ENCODE measurements at regions not wholly inside any gene's neighbourhood (a gene's known extent, or its start where the extent isn't known, plus 50 kb on each side); places are given as distances from the start of the nearest gene placed in this dataset.

DNA sequence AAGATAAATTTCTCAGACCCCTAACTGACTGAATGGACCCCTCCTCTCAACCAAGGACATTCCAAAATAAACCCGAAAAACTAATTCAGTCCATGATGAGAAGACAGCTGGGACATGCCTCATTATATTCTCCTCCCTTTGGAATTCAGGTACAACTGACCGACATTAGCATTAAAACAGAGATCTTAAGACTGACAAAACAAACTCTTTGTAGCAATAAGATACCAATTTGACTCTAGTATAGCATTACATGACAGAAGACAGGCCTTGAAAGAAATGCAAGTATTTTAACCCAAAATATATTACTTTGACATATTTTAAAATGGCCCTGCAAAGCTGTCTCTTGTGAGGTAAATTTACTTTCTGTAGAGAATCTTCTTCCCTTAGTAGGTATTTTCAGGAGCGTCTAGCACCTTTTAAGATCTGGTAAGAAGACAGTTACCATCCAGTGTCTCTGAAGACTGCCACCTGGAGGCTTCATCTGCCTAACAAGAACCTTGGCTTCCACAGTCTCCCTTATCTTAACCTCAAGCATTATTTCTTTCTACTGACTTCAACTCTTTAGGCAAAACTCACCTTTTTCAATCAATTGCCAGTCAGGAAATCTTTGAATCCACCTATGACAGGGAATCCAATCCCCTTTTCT, 957.5 kb downstream of the SLC6A15 start:
- no peak overlapping the region for H3K4me3 Mint-ChIP-seq
- H3K4me3 ChIP-seq (ENCODE audit: low read length), result no peak overlapping the region
- no peaks in the 10 kb centered on the region for H3K36me3 Mint-ChIP-seq (ENCODE audit: low read depth)
- H3K9me3 Mint-ChIP-seq, result peaks cover 4% of the 10 kb centered on the region
- POLR2A ChIA-PET, result no interaction called here
- H3K27me3 ChIP-seq (ENCODE audit: control insufficient read depth in 1 of 2, insufficient read depth in 2 of 2, low read length in 2 of 2), result no peaks in the 10 kb centered on the region
- H3K9me3 ChIP-seq (ENCODE audit: control insufficient read depth in 1 of 2, insufficient read depth in 1 of 2, low read length in 2 of 2), result peaks cover 0 to 3% of the 10 kb centered on the region in 2 experiments
- H3K27me3 Mint-ChIP-seq, result no peaks in the 10 kb centered on the region
- intact Hi-C loops (cut with DNase I, micrococcal nuclease), result no loop called here
- no peak overlapping the region for H3K27ac ChIP-seq (ENCODE audit: low read depth in 1 of 2, low read length in 2 of 2)
- no peak for ATAC-seq (ENCODE audit: poor library complexity)
- H3K4me1 ChIP-seq (ENCODE audit: insufficient read depth, low read length), result no peaks in the 10 kb centered on the region
- TF ChIP-seq, protein P1, sequence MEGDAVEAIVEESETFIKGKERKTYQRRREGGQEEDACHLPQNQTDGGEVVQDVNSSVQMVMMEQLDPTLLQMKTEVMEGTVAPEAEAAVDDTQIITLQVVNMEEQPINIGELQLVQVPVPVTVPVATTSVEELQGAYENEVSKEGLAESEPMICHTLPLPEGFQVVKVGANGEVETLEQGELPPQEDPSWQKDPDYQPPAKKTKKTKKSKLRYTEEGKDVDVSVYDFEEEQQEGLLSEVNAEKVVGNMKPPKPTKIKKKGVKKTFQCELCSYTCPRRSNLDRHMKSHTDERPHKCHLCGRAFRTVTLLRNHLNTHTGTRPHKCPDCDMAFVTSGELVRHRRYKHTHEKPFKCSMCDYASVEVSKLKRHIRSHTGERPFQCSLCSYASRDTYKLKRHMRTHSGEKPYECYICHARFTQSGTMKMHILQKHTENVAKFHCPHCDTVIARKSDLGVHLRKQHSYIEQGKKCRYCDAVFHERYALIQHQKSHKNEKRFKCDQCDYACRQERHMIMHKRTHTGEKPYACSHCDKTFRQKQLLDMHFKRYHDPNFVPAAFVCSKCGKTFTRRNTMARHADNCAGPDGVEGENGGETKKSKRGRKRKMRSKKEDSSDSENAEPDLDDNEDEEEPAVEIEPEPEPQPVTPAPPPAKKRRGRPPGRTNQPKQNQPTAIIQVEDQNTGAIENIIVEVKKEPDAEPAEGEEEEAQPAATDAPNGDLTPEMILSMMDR (IDR thresholded peaks at IDR 0.05), result no peak
- H3K4me1 Mint-ChIP-seq (ENCODE audit: low read depth), result no peaks in the 10 kb centered on the region
- DNase-seq, result no peak
- CTCF ChIA-PET, result no interaction called here
- H3K36me3 ChIP-seq (ENCODE audit: insufficient read depth, low read length), result no peaks in the 10 kb centered on the region
- H3K27ac Mint-ChIP-seq, result no peak overlapping the region

DNA sequence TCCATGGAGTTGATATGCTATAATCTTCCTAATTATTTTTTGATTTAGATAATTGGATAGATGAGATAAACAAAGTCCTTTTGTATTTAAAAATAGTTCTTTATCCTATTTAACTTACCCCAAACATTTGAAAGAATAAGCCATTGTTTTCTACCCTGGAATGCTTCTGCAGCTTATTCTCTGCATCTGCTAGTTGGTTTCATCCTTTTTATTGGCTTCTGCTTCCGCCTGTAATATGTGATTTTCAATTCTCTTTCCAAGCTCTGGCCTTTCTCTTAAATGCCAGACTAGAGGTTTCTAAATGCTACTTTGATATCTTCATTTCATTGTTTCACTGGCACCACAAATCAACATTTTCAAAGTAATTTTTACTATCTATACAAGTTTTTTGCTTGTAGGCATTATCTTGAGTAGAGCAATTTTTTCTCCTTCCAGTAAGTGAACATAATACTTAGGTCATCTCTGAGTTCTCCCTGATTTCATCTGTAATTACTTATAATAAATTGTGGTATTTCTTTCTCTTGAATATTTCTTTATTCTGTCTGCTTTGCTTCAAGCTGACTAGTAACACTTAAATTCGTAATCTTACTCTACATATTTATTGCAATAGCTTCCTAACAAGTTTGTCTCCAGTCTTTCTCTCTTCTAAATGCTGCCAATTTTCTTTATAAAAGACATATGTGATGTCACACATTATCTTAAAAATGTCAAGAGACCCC, 958.4 kb downstream of the SLC6A15 start:
- Histone ChIP-seq H3K4me3 (ENCODE audit: low read length) (no peak overlapping the region), H3K36me3 (ENCODE audit: insufficient read depth, low read length) (no peaks in the 10 kb centered on the region), H3K4me1 (ENCODE audit: insufficient read depth, low read length) (no peaks in the 10 kb centered on the region), H3K27ac (ENCODE audit: low read depth in 1 of 2, low read length in 2 of 2) (no peak overlapping the region), H3K27me3 (ENCODE audit: control insufficient read depth in 1 of 2, insufficient read depth in 2 of 2, low read length in 2 of 2) (no peaks in the 10 kb centered on the region), H3K9me3 (ENCODE audit: control insufficient read depth in 1 of 2, insufficient read depth in 1 of 2, low read length in 2 of 2) (peaks cover 0 to 3% of the 10 kb centered on the region in 2 experiments)
- Mint-ChIP-seq H3K27ac (no peak overlapping the region), H3K36me3 (ENCODE audit: low read depth) (no peaks in the 10 kb centered on the region), H3K4me1 (ENCODE audit: low read depth) (no peaks in the 10 kb centered on the region), H3K4me3 (no peak overlapping the region), H3K27me3 (no peaks in the 10 kb centered on the region), H3K9me3 (peaks cover 4% of the 10 kb centered on the region)
- ChIA-PET CTCF (no interaction called here), POLR2A (no interaction called here)
- DNase-seq (no peak), ATAC-seq (ENCODE audit: poor library complexity) (no peak)
- TF ChIP-seq, protein P1 (IDR thresholded peaks at IDR 0.05), result no peak
- intact Hi-C loops (cut with DNase I, micrococcal nuclease), result no loop called here

DNA sequence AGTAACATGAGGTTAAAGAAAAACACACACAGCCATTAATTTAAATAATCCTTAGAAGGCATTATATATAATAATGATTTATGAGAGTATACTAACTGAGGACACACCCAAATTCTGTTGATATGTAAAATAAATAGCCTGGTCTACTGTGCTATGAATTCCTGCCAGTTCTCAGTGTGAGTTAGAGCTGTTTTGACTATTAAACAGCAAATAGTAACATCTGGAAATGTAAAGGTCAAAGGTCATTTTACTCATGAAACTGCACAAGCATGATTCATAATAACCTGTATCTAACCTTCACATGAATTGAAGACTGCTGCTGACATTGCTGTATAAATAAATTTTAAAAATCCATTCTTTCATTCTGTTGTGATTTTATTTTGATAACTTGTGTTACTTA, 966.7 kb downstream of the SLC6A15 start:
- no peak overlapping the region for H3K4me3 ChIP-seq (ENCODE audit: low read length)
- Mint-ChIP-seq H3K27me3 (no peaks in the 10 kb centered on the region), H3K27ac (no peak overlapping the region), H3K4me3 (no peak overlapping the region), H3K9me3 (peaks cover 4% of the 10 kb centered on the region), H3K4me1 (ENCODE audit: low read depth) (no peaks in the 10 kb centered on the region), H3K36me3 (ENCODE audit: low read depth) (no peaks in the 10 kb centered on the region)
- H3K9me3 ChIP-seq (ENCODE audit: control insufficient read depth in 1 of 2, insufficient read depth in 1 of 2, low read length in 2 of 2), result no peaks in the 10 kb centered on the region
- ChIA-PET CTCF (no interaction called here), POLR2A (no interaction called here)
- ATAC-seq (ENCODE audit: poor library complexity) (no peak), DNase-seq (no peak)
- TF ChIP-seq, protein P1 (IDR thresholded peaks at IDR 0.05), result no peak
- H3K36me3 ChIP-seq (ENCODE audit: insufficient read depth, low read length), result no peaks in the 10 kb centered on the region
- intact Hi-C loops (cut with DNase I, micrococcal nuclease), result no loop called here
- H3K4me1 ChIP-seq (ENCODE audit: insufficient read depth, low read length), result no peaks in the 10 kb centered on the region
- H3K27ac ChIP-seq (ENCODE audit: low read depth in 1 of 2, low read length in 2 of 2), result no peak overlapping the region
- H3K27me3 ChIP-seq (ENCODE audit: control insufficient read depth in 1 of 2, insufficient read depth in 2 of 2, low read length in 2 of 2), result no peaks in the 10 kb centered on the region

All from CD4-positive, alpha-beta T cell (primary cell).